Mesendoderm (in vitro differentiated cells): ENCODE measurements at regions not wholly inside any gene's neighbourhood (a gene's known extent, or its start where the extent isn't known, plus 50 kb on each side); places are given as distances from the start of the nearest gene placed in this dataset.

Experiments used
- DNase-seq: peaks from one replicate; pipeline ENCODE4 v3.0.0; 2013
- H2AK5ac ChIP-seq: 2 replicates; pipeline ENCODE4 v1.6.1; 2013; ENCODE audit warnings: low read length, inconsistent platforms
- H2BK120ac ChIP-seq: 2 replicates; pipeline ENCODE4 v1.6.1; 2013; ENCODE audit warnings: low read depth, mild to moderate bottlenecking, low read length, moderate library complexity, mixed read lengths
- H2BK15ac ChIP-seq: replicated peaks from 2 replicates; pipeline ENCODE4 v1.6.1; 2013; ENCODE audit warnings: low read depth, mild to moderate bottlenecking, moderate library complexity
- H2BK5ac ChIP-seq: 2 replicates; pipeline ENCODE4 v1.6.1; 2013; ENCODE audit warnings: low read length, inconsistent platforms
- H3K18ac ChIP-seq: 2 replicates; pipeline ENCODE4 v1.6.1; 2013; ENCODE audit warnings: mild to moderate bottlenecking, low read length, mixed read lengths
- H3K23ac ChIP-seq: one replicate; pipeline ENCODE4 v1.6.1; 2013; ENCODE audit warnings: low read length
- H3K27ac ChIP-seq: 2 replicates; pipeline ENCODE4 v1.5.1; 2013; ENCODE audit warnings: low read depth, mild to moderate bottlenecking, inconsistent platforms, low read length, moderate library complexity
- H3K27me3 ChIP-seq: 2 replicates; pipeline ENCODE4 v1.6.1; 2013; ENCODE audit warnings: low read length, control low read depth, mild to moderate bottlenecking, inconsistent platforms; ENCODE audit not compliant: insufficient read depth, poor library complexity
- H3K36me3 ChIP-seq: 2 replicates; pipeline ENCODE4 v1.6.1; 2013; ENCODE audit warnings: low read length, inconsistent platforms; ENCODE audit not compliant: control insufficient read depth, insufficient read depth
- H3K4ac ChIP-seq: one replicate; pipeline ENCODE4 v1.6.1; 2013; ENCODE audit warnings: low read depth, mild to moderate bottlenecking, low read length, moderate library complexity
- H3K4me1 ChIP-seq: 2 replicates; pipeline ENCODE4 v1.6.1; 2013; ENCODE audit warnings: low read depth, low read length, inconsistent platforms; ENCODE audit not compliant: control insufficient read depth
- H3K4me2 ChIP-seq: 2 replicates; pipeline ENCODE4 v1.6.1; 2013; ENCODE audit warnings: low read length
- H3K4me3 ChIP-seq: 2 replicates; pipeline ENCODE4 v1.5.1; 2013; ENCODE audit warnings: mild to moderate bottlenecking, low read length
- H3K56ac ChIP-seq: one replicate; pipeline ENCODE4 v1.6.1; 2013; ENCODE audit warnings: low read length
- H3K79me1 ChIP-seq: 2 replicates; pipeline ENCODE4 v1.6.1; 2013; ENCODE audit warnings: low read length, inconsistent platforms
- H3K79me2 ChIP-seq: 2 replicates; pipeline ENCODE4 v1.6.1; 2013; ENCODE audit warnings: mild to moderate bottlenecking, low read length; ENCODE audit not compliant: control insufficient read depth, insufficient read depth
- H3K9ac ChIP-seq: 2 replicates; pipeline ENCODE4 v1.6.1; 2013; ENCODE audit warnings: low read length, inconsistent platforms
- H4K5ac ChIP-seq: one replicate; pipeline ENCODE4 v1.6.1; 2013; ENCODE audit warnings: low read length
- H4K8ac ChIP-seq: one replicate; pipeline ENCODE4 v1.6.1; 2013; ENCODE audit warnings: low read depth, mild to moderate bottlenecking, control low read depth, low read length, moderate library complexity
- WGBS: extraction: QIAGEN DNeasy Blood & Tissue Kit; methylation state at CpG from one replicate; pipeline ENCODE4 v1.1.7; 2013; ENCODE audit warnings: low lambda C conversion rate, missing lambda C conversion rate; ENCODE audit not compliant: insufficient coverage; ENCODE audit errors: extremely low coverage; 5-methylcytosine and 5-hydroxymethylcytosine counted together

DNA sequence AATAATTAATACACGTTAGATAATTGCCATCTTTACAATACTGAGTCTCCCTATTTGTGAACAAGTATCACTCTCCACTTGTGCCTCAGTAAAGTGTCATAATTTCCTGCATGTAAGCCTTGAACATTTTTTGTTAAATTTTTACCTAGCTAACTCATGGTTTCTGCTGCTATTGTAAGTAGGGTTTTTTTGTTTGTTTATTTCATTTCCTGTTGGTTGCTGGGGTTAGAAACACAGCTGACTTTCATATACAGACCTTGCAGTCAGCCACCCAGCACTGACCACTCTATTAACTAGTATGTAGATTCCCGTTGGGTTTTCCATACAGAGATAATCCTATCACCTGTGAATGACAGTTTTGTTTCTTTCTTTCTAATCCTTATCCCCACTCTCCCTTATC lies 133.3 kb downstream of the MPP7 start:
- Histone ChIP-seq H3K4me3 (no peak overlapping the region), H3K9ac (no peak overlapping the region), H3K27me3 (no peaks in the 10 kb centered on the region), H2BK15ac (no peak overlapping the region), H3K79me2 (no peaks in the 10 kb centered on the region), H4K8ac (no peak overlapping the region), H3K4me2 (no peak overlapping the region), H2BK120ac (no peak overlapping the region), H3K4ac (no peak overlapping the region), H3K27ac (no peak overlapping the region), H4K5ac (no peak overlapping the region), H3K23ac (no peak overlapping the region), H3K56ac (no peak overlapping the region), H2BK5ac (no peak overlapping the region), H3K36me3 (no peaks in the 10 kb centered on the region), H2AK5ac (no peak overlapping the region), H3K79me1 (no peaks in the 10 kb centered on the region), H3K18ac (no peak overlapping the region), H3K4me1 (no peaks in the 10 kb centered on the region)
- DNase-seq: peak; percentile 47
- no CpG with 5 or more reads among the region's 2 CpGs for WGBS

DNA sequence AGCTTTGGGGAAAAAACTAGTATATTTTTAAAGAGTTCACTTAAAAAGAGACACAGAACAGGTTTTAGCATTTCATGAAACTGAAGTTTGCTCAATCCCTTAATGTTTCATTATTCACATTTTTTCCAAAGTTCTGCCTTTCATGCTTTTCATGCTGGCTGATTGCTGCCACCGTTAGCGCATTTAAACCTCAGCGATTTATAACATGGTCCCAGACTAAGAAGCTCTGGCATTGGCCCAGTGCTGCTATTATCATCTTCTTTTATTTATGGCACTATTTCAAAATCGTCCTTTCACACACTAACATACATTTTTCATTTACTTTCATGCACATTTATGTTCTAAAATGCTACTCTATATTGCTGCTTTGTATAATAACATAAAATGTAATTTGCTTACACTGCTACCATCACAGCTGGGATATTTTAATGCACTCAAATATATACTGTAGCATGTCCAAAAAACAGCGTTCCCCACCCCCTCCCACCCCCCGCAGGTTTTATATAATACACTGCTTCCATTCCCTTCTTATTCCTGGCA lies 141.9 kb downstream of the MPP7 start:
- DNase-seq: no peak
- Histone ChIP-seq H2BK5ac (no peak overlapping the region), H3K18ac (no peak overlapping the region), H4K8ac (no peak overlapping the region), H3K79me2 (no peaks in the 10 kb centered on the region), H2BK120ac (no peak overlapping the region), H3K27me3 (no peaks in the 10 kb centered on the region), H3K4me2 (no peak overlapping the region), H3K36me3 (no peaks in the 10 kb centered on the region), H3K9ac (no peak overlapping the region), H3K79me1 (no peaks in the 10 kb centered on the region), H3K4me3 (no peak overlapping the region), H3K4ac (no peak overlapping the region), H4K5ac (no peak overlapping the region), H2AK5ac (no peak overlapping the region), H3K27ac (no peak overlapping the region), H3K4me1 (no peaks in the 10 kb centered on the region), H2BK15ac (no peak overlapping the region), H3K56ac (no peak overlapping the region), H3K23ac (no peak overlapping the region)
- 100% methylated on average over 1 of the region's 6 CpGs for WGBS

DNA sequence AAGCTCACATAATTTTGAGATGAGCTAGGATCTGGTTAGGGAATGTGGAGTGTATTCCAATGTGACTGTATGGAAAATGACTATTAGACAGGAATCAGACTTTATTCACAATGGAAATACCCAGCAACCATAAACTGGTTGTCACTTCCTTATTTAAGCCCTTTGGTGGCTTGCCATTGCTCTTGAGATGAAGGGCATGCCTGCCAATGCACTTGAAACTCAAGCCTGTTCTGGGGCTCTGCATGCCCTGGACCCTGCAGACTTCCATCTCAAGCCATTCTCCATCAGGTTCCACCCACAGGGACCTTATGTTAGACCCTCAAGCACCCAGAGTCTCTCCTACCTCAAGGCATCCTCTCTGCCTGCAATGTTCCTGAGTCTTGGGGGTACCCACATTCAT lies 145.5 kb downstream of the MPP7 start:
- no peak overlapping the region for H3K18ac ChIP-seq
- no peaks in the 10 kb centered on the region for H3K4me1 ChIP-seq
- no peak overlapping the region for H3K4ac ChIP-seq
- no peak overlapping the region for H4K8ac ChIP-seq
- no peak overlapping the region for H4K5ac ChIP-seq
- no peak overlapping the region for H3K4me3 ChIP-seq
- H3K79me2 ChIP-seq: no peaks in the 10 kb centered on the region
- H3K36me3 ChIP-seq: no peaks in the 10 kb centered on the region
- no peaks in the 10 kb centered on the region for H3K27me3 ChIP-seq
- H3K23ac ChIP-seq: no peak overlapping the region
- no peak overlapping the region for H2AK5ac ChIP-seq
- no peak overlapping the region for H2BK120ac ChIP-seq
- no peak overlapping the region for H2BK15ac ChIP-seq
- no peak overlapping the region for H2BK5ac ChIP-seq
- no peak overlapping the region for H3K56ac ChIP-seq
- no peak overlapping the region for H3K27ac ChIP-seq
- no peak overlapping the region for H3K4me2 ChIP-seq
- no peak overlapping the region for H3K9ac ChIP-seq
- DNase-seq: no peak
- H3K79me1 ChIP-seq: no peaks in the 10 kb centered on the region

DNA sequence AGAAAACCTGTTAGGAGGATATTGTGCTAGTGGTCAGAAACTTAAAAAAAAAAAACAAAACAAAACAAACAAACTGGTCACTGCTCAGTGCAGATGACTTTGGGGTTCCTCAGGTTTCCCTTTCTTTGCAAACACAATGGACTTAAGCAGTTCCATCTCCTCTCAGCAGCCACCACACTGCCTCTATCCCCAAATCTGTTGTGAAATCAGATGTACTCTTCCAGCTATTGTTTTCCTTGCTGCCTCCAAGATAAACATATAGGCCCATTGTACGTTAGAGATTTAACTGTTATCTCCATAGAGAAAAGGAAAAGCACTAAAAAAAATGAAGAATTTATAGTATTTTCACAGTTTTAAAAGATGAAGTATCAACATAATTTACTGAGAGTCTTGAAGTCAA lies 147.1 kb downstream of the MPP7 start:
- no peak overlapping the region for H2BK5ac ChIP-seq
- DNase-seq: peak; percentile 52
- no peak overlapping the region for H3K4me2 ChIP-seq
- H3K4me3 ChIP-seq: no peak overlapping the region
- H3K9ac ChIP-seq: no peak overlapping the region
- H2BK120ac ChIP-seq: no peak overlapping the region
- H4K8ac ChIP-seq: no peak overlapping the region
- no peaks in the 10 kb centered on the region for H3K36me3 ChIP-seq
- H3K27me3 ChIP-seq: no peaks in the 10 kb centered on the region
- no peak overlapping the region for H3K27ac ChIP-seq
- no CpG with 5 or more reads among the region's 1 CpG for WGBS
- H3K4ac ChIP-seq: no peak overlapping the region
- H3K18ac ChIP-seq: no peak overlapping the region
- H3K79me1 ChIP-seq: no peaks in the 10 kb centered on the region
- H3K4me1 ChIP-seq: no peaks in the 10 kb centered on the region
- H2AK5ac ChIP-seq: no peak overlapping the region
- H2BK15ac ChIP-seq: no peak overlapping the region
- no peak overlapping the region for H3K23ac ChIP-seq
- no peaks in the 10 kb centered on the region for H3K79me2 ChIP-seq
- H3K56ac ChIP-seq: no peak overlapping the region
- no peak overlapping the region for H4K5ac ChIP-seq

- Histone ChIP-seq H3K4me2 (no peak overlapping the region), H3K9ac (no peak overlapping the region)
- no CpG with 5 or more reads among the region's 3 CpGs for WGBS
Measured at GRCh38 chr10:28151636-28152035, 151.2 kb downstream of the MPP7 start.

GRCh38 chr10:28149746-28150145 lies 150.9 kb upstream of the ODAD2 start:
- Histone ChIP-seq H2BK5ac (no peak overlapping the region), H3K4me1 (peaks cover 3% of the 10 kb centered on the region), H4K5ac (no peak overlapping the region), H4K8ac (no peak overlapping the region), H3K56ac (no peak overlapping the region), H3K27me3 (no peaks in the 10 kb centered on the region), H3K79me2 (no peaks in the 10 kb centered on the region), H2AK5ac (no peak overlapping the region), H2BK15ac (no peak overlapping the region), H3K36me3 (no peaks in the 10 kb centered on the region), H3K4me3 (no peak overlapping the region), H3K18ac (no peak overlapping the region), H3K27ac (no peak overlapping the region), H3K4me2 (no peak overlapping the region), H3K4ac (no peak overlapping the region), H2BK120ac (no peak overlapping the region), H3K9ac (no peak overlapping the region), H3K79me1 (no peaks in the 10 kb centered on the region), H3K23ac (no peak overlapping the region)
- no peak for DNase-seq
- WGBS: no CpG with 5 or more reads among the region's 7 CpGs

More at GRCh38 chr10:28151636-28152035, 151.2 kb downstream of the MPP7 start:
- no peaks in the 10 kb centered on the region for H3K36me3 ChIP-seq
- H4K8ac ChIP-seq: no peak overlapping the region
- H3K56ac ChIP-seq: no peak overlapping the region
- no peak for DNase-seq
- H3K4me3 ChIP-seq: no peak overlapping the region
- H3K4me1 ChIP-seq: peaks cover 3% of the 10 kb centered on the region
- H3K27me3 ChIP-seq: no peaks in the 10 kb centered on the region
- no peak overlapping the region for H3K27ac ChIP-seq
- no peak overlapping the region for H3K18ac ChIP-seq
- no peak overlapping the region for H3K4ac ChIP-seq
- no peaks in the 10 kb centered on the region for H3K79me2 ChIP-seq
- H2BK5ac ChIP-seq: no peak overlapping the region
- H2BK15ac ChIP-seq: no peak overlapping the region
- no peak overlapping the region for H3K23ac ChIP-seq
- H2BK120ac ChIP-seq: no peak overlapping the region
- no peaks in the 10 kb centered on the region for H3K79me1 ChIP-seq
- no peak overlapping the region for H4K5ac ChIP-seq
- no peak overlapping the region for H2AK5ac ChIP-seq
